Mesendoderm (in vitro differentiated cells): ENCODE measurements at regions not wholly inside any gene's neighbourhood (a gene's known extent, or its start where the extent isn't known, plus 50 kb on each side); places are given as distances from the start of the nearest gene placed in this dataset.

ENCODE experiments used
- DNase-seq: peaks from one replicate; pipeline ENCODE4 v3.0.0; 2013
- H2AK5ac ChIP-seq: 2 replicates; pipeline ENCODE4 v1.6.1; 2013; ENCODE audit warnings: low read length, inconsistent platforms
- H2BK120ac ChIP-seq: 2 replicates; pipeline ENCODE4 v1.6.1; 2013; ENCODE audit warnings: low read depth, mild to moderate bottlenecking, low read length, moderate library complexity, mixed read lengths
- H2BK15ac ChIP-seq: replicated peaks from 2 replicates; pipeline ENCODE4 v1.6.1; 2013; ENCODE audit warnings: low read depth, mild to moderate bottlenecking, moderate library complexity
- H2BK5ac ChIP-seq: 2 replicates; pipeline ENCODE4 v1.6.1; 2013; ENCODE audit warnings: low read length, inconsistent platforms
- H3K18ac ChIP-seq: 2 replicates; pipeline ENCODE4 v1.6.1; 2013; ENCODE audit warnings: mild to moderate bottlenecking, low read length, mixed read lengths
- H3K23ac ChIP-seq: one replicate; pipeline ENCODE4 v1.6.1; 2013; ENCODE audit warnings: low read length
- H3K27ac ChIP-seq: 2 replicates; pipeline ENCODE4 v1.5.1; 2013; ENCODE audit warnings: low read depth, mild to moderate bottlenecking, inconsistent platforms, low read length, moderate library complexity
- H3K27me3 ChIP-seq: 2 replicates; pipeline ENCODE4 v1.6.1; 2013; ENCODE audit warnings: low read length, control low read depth, mild to moderate bottlenecking, inconsistent platforms; ENCODE audit not compliant: insufficient read depth, poor library complexity
- H3K36me3 ChIP-seq: 2 replicates; pipeline ENCODE4 v1.6.1; 2013; ENCODE audit warnings: low read length, inconsistent platforms; ENCODE audit not compliant: control insufficient read depth, insufficient read depth
- H3K4ac ChIP-seq: one replicate; pipeline ENCODE4 v1.6.1; 2013; ENCODE audit warnings: low read depth, mild to moderate bottlenecking, low read length, moderate library complexity
- H3K4me1 ChIP-seq: 2 replicates; pipeline ENCODE4 v1.6.1; 2013; ENCODE audit warnings: low read depth, low read length, inconsistent platforms; ENCODE audit not compliant: control insufficient read depth
- H3K4me2 ChIP-seq: 2 replicates; pipeline ENCODE4 v1.6.1; 2013; ENCODE audit warnings: low read length
- H3K4me3 ChIP-seq: 2 replicates; pipeline ENCODE4 v1.5.1; 2013; ENCODE audit warnings: mild to moderate bottlenecking, low read length
- H3K56ac ChIP-seq: one replicate; pipeline ENCODE4 v1.6.1; 2013; ENCODE audit warnings: low read length
- H3K79me1 ChIP-seq: 2 replicates; pipeline ENCODE4 v1.6.1; 2013; ENCODE audit warnings: low read length, inconsistent platforms
- H3K79me2 ChIP-seq: 2 replicates; pipeline ENCODE4 v1.6.1; 2013; ENCODE audit warnings: mild to moderate bottlenecking, low read length; ENCODE audit not compliant: control insufficient read depth, insufficient read depth
- H3K9ac ChIP-seq: 2 replicates; pipeline ENCODE4 v1.6.1; 2013; ENCODE audit warnings: low read length, inconsistent platforms
- H4K5ac ChIP-seq: one replicate; pipeline ENCODE4 v1.6.1; 2013; ENCODE audit warnings: low read length
- H4K8ac ChIP-seq: one replicate; pipeline ENCODE4 v1.6.1; 2013; ENCODE audit warnings: low read depth, mild to moderate bottlenecking, control low read depth, low read length, moderate library complexity
- WGBS: extraction: QIAGEN DNeasy Blood & Tissue Kit; methylation state at CpG from one replicate; pipeline ENCODE4 v1.1.7; 2013; ENCODE audit warnings: low lambda C conversion rate, missing lambda C conversion rate; ENCODE audit not compliant: insufficient coverage; ENCODE audit errors: extremely low coverage; 5-methylcytosine and 5-hydroxymethylcytosine counted together

- Histone ChIP-seq H3K56ac (no peak overlapping the region), H3K4me2 (no peak overlapping the region), H3K4me3 (no peak overlapping the region), H3K27me3 (no peaks in the 10 kb centered on the region), H3K9ac (no peak overlapping the region), H4K8ac (no peak overlapping the region), H3K18ac (no peak overlapping the region), H3K4me1 (no peaks in the 10 kb centered on the region), H4K5ac (no peak overlapping the region), H2BK5ac (no peak overlapping the region), H3K36me3 (no peaks in the 10 kb centered on the region), H3K23ac (no peak overlapping the region), H3K27ac (no peak overlapping the region), H2BK120ac (no peak overlapping the region), H3K4ac (no peak overlapping the region), H2BK15ac (no peak overlapping the region), H2AK5ac (no peak overlapping the region), H3K79me2 (no peaks in the 10 kb centered on the region), H3K79me1 (no peaks in the 10 kb centered on the region)
- DNase-seq = no peak
- no CpG with 5 or more reads among the region's 4 CpGs for WGBS
These were observed 130.3 kb upstream of the RASSF8 start for GRCh38 chr12:25828188-25828587.

- H4K5ac ChIP-seq = no peak overlapping the region
- no CpG with 5 or more reads among the region's 3 CpGs for WGBS
- no peak overlapping the region for H2BK15ac ChIP-seq
- no peaks in the 10 kb centered on the region for H3K4me1 ChIP-seq
- no peak overlapping the region for H3K4ac ChIP-seq
- H3K56ac ChIP-seq = no peak overlapping the region
- no peaks in the 10 kb centered on the region for H3K79me2 ChIP-seq
- no peak overlapping the region for H3K4me3 ChIP-seq
- H4K8ac ChIP-seq = no peak overlapping the region
- H3K27me3 ChIP-seq = no peaks in the 10 kb centered on the region
- no peak overlapping the region for H3K27ac ChIP-seq
- no peak overlapping the region for H2BK120ac ChIP-seq
- H3K9ac ChIP-seq = no peak overlapping the region
- no peak overlapping the region for H3K23ac ChIP-seq
- no peak overlapping the region for H2AK5ac ChIP-seq
- no peaks in the 10 kb centered on the region for H3K36me3 ChIP-seq
- H3K18ac ChIP-seq = no peak overlapping the region
- H3K4me2 ChIP-seq = no peak overlapping the region
- H2BK5ac ChIP-seq = no peak overlapping the region
- no peaks in the 10 kb centered on the region for H3K79me1 ChIP-seq
- DNase-seq = no peak
These were observed 129.3 kb upstream of the RASSF8 start for GRCh38 chr12:25829192-25829591.

DNA sequence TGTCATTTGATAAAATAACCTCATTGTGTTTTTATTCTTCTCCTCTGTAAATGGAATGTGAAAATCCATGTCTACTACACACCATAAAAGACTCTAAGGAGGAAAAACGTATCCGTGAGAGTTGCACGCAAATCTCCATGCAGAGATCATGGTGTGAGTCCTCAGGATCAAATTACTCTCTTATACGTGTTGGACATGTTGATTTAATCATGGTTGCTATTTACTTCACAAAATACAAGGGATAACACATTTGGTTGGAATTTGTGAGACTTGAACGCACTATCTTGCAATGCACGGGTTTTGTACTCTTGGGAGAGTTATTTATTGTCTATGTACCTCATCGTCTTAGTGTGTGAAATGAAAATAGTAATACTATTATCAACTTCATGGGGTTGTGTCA is 128.0 kb upstream of the RASSF8 start:
- Histone ChIP-seq H4K5ac (no peak overlapping the region), H3K4me1 (no peaks in the 10 kb centered on the region), H3K56ac (no peak overlapping the region), H3K4me3 (no peak overlapping the region), H4K8ac (no peak overlapping the region), H3K23ac (no peak overlapping the region), H3K9ac (no peak overlapping the region), H3K27ac (no peak overlapping the region), H2BK120ac (no peak overlapping the region), H3K18ac (no peak overlapping the region), H2BK15ac (no peak overlapping the region), H3K4ac (no peak overlapping the region), H3K36me3 (no peaks in the 10 kb centered on the region), H2BK5ac (no peak overlapping the region), H3K79me2 (no peaks in the 10 kb centered on the region), H3K79me1 (no peaks in the 10 kb centered on the region), H3K27me3 (no peaks in the 10 kb centered on the region), H3K4me2 (no peak overlapping the region), H2AK5ac (no peak overlapping the region)
- no peak for DNase-seq
- WGBS = no CpG with 5 or more reads among the region's 7 CpGs

GRCh38 chr12:25833657-25834056 is 124.8 kb upstream of the RASSF8 start:
- DNase-seq = no peak
- no peak overlapping the region for H3K4ac ChIP-seq
- WGBS = no CpG with 5 or more reads among the region's 2 CpGs

DNA sequence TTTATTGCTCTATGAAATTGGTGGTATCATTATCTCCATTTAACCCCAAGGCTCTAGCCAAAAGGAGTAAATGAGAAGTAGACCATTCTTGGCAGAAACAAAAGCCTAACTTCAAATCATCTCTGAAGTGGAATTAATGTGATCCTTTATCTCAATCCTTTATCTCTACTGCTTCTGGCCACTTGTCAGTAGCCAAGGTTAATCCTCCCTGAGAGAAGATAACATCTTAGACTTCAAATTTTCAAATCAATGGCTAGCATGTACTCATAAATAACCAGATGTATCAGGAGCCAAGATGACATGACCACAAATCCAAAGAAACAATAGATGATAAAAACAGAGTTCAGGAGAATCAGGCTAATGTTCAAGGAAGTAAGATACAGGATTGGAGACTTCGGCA is 123.1 kb upstream of the RASSF8 start:
- Histone ChIP-seq H3K79me2 (no peaks in the 10 kb centered on the region), H3K4me2 (no peak overlapping the region), H3K18ac (no peak overlapping the region), H2AK5ac (no peak overlapping the region), H3K56ac (no peak overlapping the region), H2BK120ac (no peak overlapping the region), H3K4me1 (no peaks in the 10 kb centered on the region), H2BK15ac (no peak overlapping the region), H3K4ac (no peak overlapping the region), H3K27ac (no peak overlapping the region), H4K5ac (no peak overlapping the region), H3K4me3 (no peak overlapping the region), H3K23ac (no peak overlapping the region), H3K79me1 (no peaks in the 10 kb centered on the region), H3K36me3 (no peaks in the 10 kb centered on the region), H2BK5ac (no peak overlapping the region), H4K8ac (no peak overlapping the region), H3K27me3 (no peaks in the 10 kb centered on the region), H3K9ac (no peak overlapping the region)
- DNase-seq = peak; percentile 49
- WGBS = no CpG with 5 or more reads among the region's 1 CpG

More at GRCh38 chr12:25833657-25834056, 124.8 kb upstream of the RASSF8 start:
- peak overlapping the region; percentile 11 for H2BK5ac ChIP-seq
- H3K56ac ChIP-seq = no peak overlapping the region
- no peak overlapping the region for H3K4me3 ChIP-seq
- H3K9ac ChIP-seq = no peak overlapping the region
- no peak overlapping the region for H2BK15ac ChIP-seq
- H3K27ac ChIP-seq = no peak overlapping the region
- H3K23ac ChIP-seq = no peak overlapping the region
- H3K79me1 ChIP-seq = no peaks in the 10 kb centered on the region
- no peak overlapping the region for H2BK120ac ChIP-seq
- no peak overlapping the region for H4K5ac ChIP-seq
- H3K18ac ChIP-seq = peak overlapping the region; percentile 20
- H3K4me2 ChIP-seq = no peak overlapping the region
- H2AK5ac ChIP-seq = no peak overlapping the region
- H4K8ac ChIP-seq = no peak overlapping the region
- H3K79me2 ChIP-seq = no peaks in the 10 kb centered on the region
- no peaks in the 10 kb centered on the region for H3K36me3 ChIP-seq
- H3K4me1 ChIP-seq = no peaks in the 10 kb centered on the region
- H3K27me3 ChIP-seq = no peaks in the 10 kb centered on the region

GRCh38 chr12:25838007-25838406 is 120.5 kb upstream of the RASSF8 start:
- no peak overlapping the region for H3K27ac ChIP-seq
- no peak overlapping the region for H2AK5ac ChIP-seq
- H3K9ac ChIP-seq = no peak overlapping the region
- no peaks in the 10 kb centered on the region for H3K36me3 ChIP-seq
- H3K56ac ChIP-seq = no peak overlapping the region
- H3K18ac ChIP-seq = no peak overlapping the region
- no peak overlapping the region for H3K23ac ChIP-seq
- H2BK15ac ChIP-seq = no peak overlapping the region
- H3K4me1 ChIP-seq = peaks cover 2% of the 10 kb centered on the region
- H3K79me1 ChIP-seq = no peaks in the 10 kb centered on the region
- no peak overlapping the region for H3K4me3 ChIP-seq
- no peak overlapping the region for H4K5ac ChIP-seq
- no peak overlapping the region for H3K4ac ChIP-seq
- no peaks in the 10 kb centered on the region for H3K79me2 ChIP-seq
- no peak overlapping the region for H2BK5ac ChIP-seq
- WGBS = no CpG with 5 or more reads among the region's 3 CpGs
- no peak overlapping the region for H3K4me2 ChIP-seq
- H2BK120ac ChIP-seq = no peak overlapping the region
- DNase-seq = no peak
- H4K8ac ChIP-seq = no peak overlapping the region
- no peaks in the 10 kb centered on the region for H3K27me3 ChIP-seq
